ENCODE measurements at regions not wholly inside any gene's neighbourhood (a gene's known extent, or its start where the extent isn't known, plus 50 kb on each side); places are given as distances from the start of the nearest gene placed in this dataset.

DNA sequence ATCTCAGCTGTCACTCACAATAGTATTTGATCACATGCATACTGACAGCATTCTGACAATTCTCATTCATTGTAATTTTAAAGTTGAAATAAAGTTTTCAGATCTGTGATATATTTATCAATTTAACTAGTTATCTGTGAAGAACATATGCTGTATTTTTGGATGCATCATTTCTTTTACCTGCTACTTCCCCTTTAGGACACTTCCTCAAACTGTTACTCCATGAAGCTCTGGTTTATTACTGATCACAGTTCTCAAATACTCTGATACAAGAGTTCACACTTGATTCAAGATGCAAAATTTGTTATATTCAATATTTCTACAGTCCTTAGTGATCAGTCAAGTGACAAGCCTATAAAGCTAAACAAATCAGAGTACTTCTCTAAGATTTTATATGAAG, 1655.2 kb downstream of the LRRC4C start:
- FAIRE-seq (no peak), ATAC-seq (no peak), DNase-seq (ENCODE audit: low read depth in 1 of 2, low spot score in 1 of 2) (no peak)
- H3K4me1 ChIP-seq = no peaks in the 10 kb centered on the region
- no peak for TF ChIP-seq BHLHE40 (IDR thresholded peaks at IDR 0.05; ENCODE audit: low read depth, low read length)
- no peak for TF ChIP-seq PHF8 (IDR thresholded peaks at IDR 0.05; ENCODE audit: borderline replicate concordance, low read depth)
- TF ChIP-seq HEYL (CRISPR knock-in tag; IDR thresholded peaks at IDR 0.05) = no peak
- no peak for TF ChIP-seq FOSL2 (IDR thresholded peaks at IDR 0.05)
- TF ChIP-seq FOSL2 (CRISPR knock-in tag; IDR thresholded peaks at IDR 0.05) = no peak
- TF ChIP-seq CHD4 (IDR thresholded peaks at IDR 0.05; ENCODE audit: borderline replicate concordance) = no peak
- TF ChIP-seq NPAS2 (CRISPR knock-in tag; IDR thresholded peaks at IDR 0.05; ENCODE audit: borderline replicate concordance) = no peak
- TF ChIP-seq HOXB5 (CRISPR knock-in tag; IDR thresholded peaks at IDR 0.05) = no peak
- TF ChIP-seq KDM1A (IDR thresholded peaks at IDR 0.05; ENCODE audit: low read depth) = no peak
- no peak for TF ChIP-seq POLR2A (IDR thresholded peaks at IDR 0.05; ENCODE audit: low read length)
- TF ChIP-seq, protein P1, sequence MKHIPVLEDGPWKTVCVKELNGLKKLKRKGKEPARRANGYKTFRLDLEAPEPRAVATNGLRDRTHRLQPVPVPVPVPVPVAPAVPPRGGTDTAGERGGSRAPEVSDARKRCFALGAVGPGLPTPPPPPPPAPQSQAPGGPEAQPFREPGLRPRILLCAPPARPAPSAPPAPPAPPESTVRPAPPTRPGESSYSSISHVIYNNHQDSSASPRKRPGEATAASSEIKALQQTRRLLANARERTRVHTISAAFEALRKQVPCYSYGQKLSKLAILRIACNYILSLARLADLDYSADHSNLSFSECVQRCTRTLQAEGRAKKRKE (CRISPR knock-in tag; IDR thresholded peaks at IDR 0.05; ENCODE audit: low read depth) = no peak
- no peak for TF ChIP-seq KDM5A (IDR thresholded peaks at IDR 0.05)
- no peak for TF ChIP-seq CBX8 (IDR thresholded peaks at IDR 0.05)
- H3K4me3 ChIP-seq = no peak overlapping the region
- H3K27ac ChIP-seq = no peak overlapping the region
- CTCF ChIA-PET = no interaction called here
- no peak overlapping the region for H3K4me2 ChIP-seq
- no peaks in the 10 kb centered on the region; the same call in 2 of the 3 replicates for H3K9me3 ChIP-seq
- POLR2A ChIA-PET = no interaction called here

DNA sequence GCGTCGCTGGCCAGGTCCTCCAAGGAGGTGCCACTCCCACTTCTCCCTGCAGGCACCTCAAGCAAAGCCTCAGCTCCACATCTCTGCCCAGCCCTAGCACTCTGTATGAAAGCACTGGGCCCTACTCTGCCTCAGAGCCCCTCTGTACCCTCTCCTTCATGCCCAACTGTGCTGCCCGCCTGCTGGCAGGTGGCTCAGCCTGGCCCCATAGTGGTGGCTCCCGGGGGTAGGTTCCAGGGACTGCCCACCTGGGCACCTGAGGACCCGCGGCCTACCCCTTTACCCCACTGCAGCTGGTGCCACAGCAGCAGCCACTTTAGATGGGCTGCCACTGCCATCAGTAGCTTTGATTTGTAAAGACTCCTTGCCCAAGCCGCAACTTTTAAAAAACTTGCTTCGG, 1672.8 kb downstream of the LRRC4C start:
- 52% methylated on average over 8 of the region's 8 CpGs for WGBS (ENCODE audit: missing lambda C conversion rate)
- Histone ChIP-seq H3K9me3 (no peaks in the 10 kb centered on the region; the same call in 2 of the 3 replicates), H3K4me1 (no peaks in the 10 kb centered on the region), H3K4me2 (no peak overlapping the region), H3K4me3 (no peak overlapping the region), H3K27ac (no peak overlapping the region)
- TF ChIP-seq, protein P2, sequence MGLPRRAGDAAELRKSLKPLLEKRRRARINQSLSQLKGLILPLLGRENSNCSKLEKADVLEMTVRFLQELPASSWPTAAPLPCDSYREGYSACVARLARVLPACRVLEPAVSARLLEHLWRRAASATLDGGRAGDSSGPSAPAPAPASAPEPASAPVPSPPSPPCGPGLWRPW (IDR thresholded peaks at IDR 0.05) = no peak
- no peak for TF ChIP-seq JUN (IDR thresholded peaks at IDR 0.05)
- DNase-seq (ENCODE audit: low read depth in 1 of 2, low spot score in 1 of 2) (no peak), ATAC-seq (no peak), FAIRE-seq (no peak)
- ChIA-PET POLR2A (no interaction called here), CTCF (no interaction called here)

DNA sequence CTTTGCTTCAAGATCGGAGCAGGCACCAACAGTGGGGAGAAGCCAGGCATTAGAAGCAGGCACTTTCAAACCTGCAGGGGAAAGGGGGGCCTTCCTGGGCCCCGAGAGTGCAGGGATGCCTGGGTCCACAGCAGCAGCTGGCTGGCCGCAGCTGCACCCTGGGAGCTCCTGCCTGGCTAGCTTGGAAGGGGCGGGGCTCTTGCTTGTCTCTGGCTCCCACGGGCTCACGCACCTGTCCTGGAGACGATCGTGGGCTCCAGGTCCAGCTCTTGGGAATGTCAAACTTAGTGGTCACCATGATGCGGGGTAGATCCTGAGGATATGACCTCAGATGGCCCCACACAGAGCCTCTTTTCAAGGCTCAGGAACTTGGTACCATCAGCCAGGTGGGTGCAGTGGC, 1673.2 kb downstream of the LRRC4C start:
- Histone ChIP-seq H3K27ac (no peak overlapping the region), H3K4me2 (no peak overlapping the region), H3K4me1 (no peaks in the 10 kb centered on the region), H3K9me3 (no peaks in the 10 kb centered on the region; the same call in 2 of the 3 replicates), H3K4me3 (no peak overlapping the region)
- no peak for FAIRE-seq
- TF ChIP-seq, protein P3, sequence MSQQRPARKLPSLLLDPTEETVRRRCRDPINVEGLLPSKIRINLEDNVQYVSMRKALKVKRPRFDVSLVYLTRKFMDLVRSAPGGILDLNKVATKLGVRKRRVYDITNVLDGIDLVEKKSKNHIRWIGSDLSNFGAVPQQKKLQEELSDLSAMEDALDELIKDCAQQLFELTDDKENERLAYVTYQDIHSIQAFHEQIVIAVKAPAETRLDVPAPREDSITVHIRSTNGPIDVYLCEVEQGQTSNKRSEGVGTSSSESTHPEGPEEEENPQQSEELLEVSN (IDR thresholded peaks at IDR 0.05; ENCODE audit: borderline replicate concordance, low read depth) = no peak
- no peak for TF ChIP-seq SMC3 (IDR thresholded peaks at IDR 0.05)
- no peak for TF ChIP-seq NPAS2 (CRISPR knock-in tag; IDR thresholded peaks at IDR 0.05; ENCODE audit: borderline replicate concordance)
- TF ChIP-seq, protein P4, sequence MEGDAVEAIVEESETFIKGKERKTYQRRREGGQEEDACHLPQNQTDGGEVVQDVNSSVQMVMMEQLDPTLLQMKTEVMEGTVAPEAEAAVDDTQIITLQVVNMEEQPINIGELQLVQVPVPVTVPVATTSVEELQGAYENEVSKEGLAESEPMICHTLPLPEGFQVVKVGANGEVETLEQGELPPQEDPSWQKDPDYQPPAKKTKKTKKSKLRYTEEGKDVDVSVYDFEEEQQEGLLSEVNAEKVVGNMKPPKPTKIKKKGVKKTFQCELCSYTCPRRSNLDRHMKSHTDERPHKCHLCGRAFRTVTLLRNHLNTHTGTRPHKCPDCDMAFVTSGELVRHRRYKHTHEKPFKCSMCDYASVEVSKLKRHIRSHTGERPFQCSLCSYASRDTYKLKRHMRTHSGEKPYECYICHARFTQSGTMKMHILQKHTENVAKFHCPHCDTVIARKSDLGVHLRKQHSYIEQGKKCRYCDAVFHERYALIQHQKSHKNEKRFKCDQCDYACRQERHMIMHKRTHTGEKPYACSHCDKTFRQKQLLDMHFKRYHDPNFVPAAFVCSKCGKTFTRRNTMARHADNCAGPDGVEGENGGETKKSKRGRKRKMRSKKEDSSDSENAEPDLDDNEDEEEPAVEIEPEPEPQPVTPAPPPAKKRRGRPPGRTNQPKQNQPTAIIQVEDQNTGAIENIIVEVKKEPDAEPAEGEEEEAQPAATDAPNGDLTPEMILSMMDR (IDR thresholded peaks at IDR 0.05) = no peak
- no peak for TF ChIP-seq CBX2 (IDR thresholded peaks at IDR 0.05; ENCODE audit: borderline replicate concordance, low read depth)
- TF ChIP-seq ZC3H11A (IDR thresholded peaks at IDR 0.05) = no peak
- no peak for TF ChIP-seq EP300 (IDR thresholded peaks at IDR 0.05)
- TF ChIP-seq, protein P5, sequence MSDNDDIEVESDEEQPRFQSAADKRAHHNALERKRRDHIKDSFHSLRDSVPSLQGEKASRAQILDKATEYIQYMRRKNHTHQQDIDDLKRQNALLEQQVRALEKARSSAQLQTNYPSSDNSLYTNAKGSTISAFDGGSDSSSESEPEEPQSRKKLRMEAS (IDR thresholded peaks at IDR 0.05) = no peak
- no peak for TF ChIP-seq HEYL (CRISPR knock-in tag; IDR thresholded peaks at IDR 0.05)
- TF ChIP-seq CHD2 (IDR thresholded peaks at IDR 0.05; ENCODE audit: low read length, partially characterized antibody) = no peak
- no peak for TF ChIP-seq RARB (CRISPR knock-in tag; IDR thresholded peaks at IDR 0.05)
- CTCF ChIA-PET = interaction anchor here (1.2 kb wide), 1 partner anchor 29 kb away, joined by 3 read pairs; no protein-coding TSS in a partner anchor
- POLR2A ChIA-PET = no interaction called here
- ATAC-seq = no peak
- no peak for DNase-seq (ENCODE audit: low read depth in 1 of 2, low spot score in 1 of 2)
- WGBS (ENCODE audit: missing lambda C conversion rate) = 14% methylated on average over 9 of the region's 9 CpGs

All from A549 (cell line).